Activated T-helper 17 cell treated with anti-CD3 and anti-CD28 coated beads, Interleukin-2, amount 50 U/mL, for 72 hours (primary cell): ENCODE measurements at regions not wholly inside any gene's neighbourhood (a gene's known extent, or its start where the extent isn't known, plus 50 kb on each side); places are given as distances from the start of the nearest gene placed in this dataset.

ENCODE experiments used
- ATAC-seq: fragments of 150-1000 bp; cut with Tn5 transposase; replicated peaks from 2 replicates; pipeline ENCODE4 v1.10.0; 2021; ENCODE audit warnings: mild to moderate bottlenecking, moderate library complexity
- H3K27ac Mint-ChIP-seq: one replicate; pipeline ENCODE4 v1.8.0; 2022; ENCODE audit warnings: mixed read lengths
- H3K27me3 Mint-ChIP-seq: one replicate; pipeline ENCODE4 v1.8.0; 2022; ENCODE audit warnings: mixed read lengths
- H3K36me3 Mint-ChIP-seq: one replicate; pipeline ENCODE4 v1.8.0; 2022; ENCODE audit warnings: low read depth, mild to moderate bottlenecking, mixed read lengths
- H3K4me1 Mint-ChIP-seq: one replicate; pipeline ENCODE4 v1.8.0; 2022; ENCODE audit warnings: mixed read lengths
- H3K4me3 Mint-ChIP-seq: one replicate; pipeline ENCODE4 v1.8.0; 2022; ENCODE audit warnings: mild to moderate bottlenecking, mixed read lengths
- H3K9me3 Mint-ChIP-seq: one replicate; pipeline ENCODE4 v1.8.0; 2022; ENCODE audit warnings: mixed read lengths

DNA sequence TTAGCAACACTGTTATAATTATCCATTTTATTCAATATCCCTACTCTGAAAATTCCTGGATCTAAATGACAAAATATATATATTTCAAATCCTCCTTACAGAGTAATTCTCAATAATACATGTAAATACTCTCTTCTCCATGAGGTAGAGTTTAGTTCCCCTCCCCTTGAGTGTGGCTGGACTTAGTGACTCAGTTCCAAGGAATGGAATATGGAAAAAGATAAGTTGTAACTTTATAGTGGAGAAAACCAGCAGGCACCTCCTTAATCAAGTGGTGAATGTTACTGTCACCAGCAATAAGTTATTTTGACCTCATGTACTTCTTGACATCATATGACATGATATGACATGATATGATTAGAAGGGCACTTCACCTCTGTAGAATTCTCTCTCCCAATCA lies 302.0 kb downstream of the RAB28 start:
- Mint-ChIP-seq H3K4me1 (no peaks in the 10 kb centered on the region), H3K27me3 (no peaks in the 10 kb centered on the region), H3K27ac (no peak overlapping the region), H3K36me3 (no peaks in the 10 kb centered on the region), H3K9me3 (peaks cover 7% of the 10 kb centered on the region), H3K4me3 (no peak overlapping the region)
- ATAC-seq: no peak

- no peak for ATAC-seq
- Mint-ChIP-seq H3K9me3 (peaks cover 4% of the 10 kb centered on the region), H3K4me1 (no peaks in the 10 kb centered on the region), H3K27me3 (no peaks in the 10 kb centered on the region), H3K4me3 (no peak overlapping the region), H3K36me3 (no peaks in the 10 kb centered on the region), H3K27ac (no peak overlapping the region)
These were observed 302.5 kb downstream of the RAB28 start for GRCh38 chr4:13181681-13182080.

GRCh38 chr4:13180701-13181100 lies 303.4 kb downstream of the RAB28 start:
- ATAC-seq: no peak
- Mint-ChIP-seq H3K4me3 (no peak overlapping the region), H3K27ac (no peak overlapping the region), H3K36me3 (no peaks in the 10 kb centered on the region), H3K27me3 (no peaks in the 10 kb centered on the region), H3K9me3 (peaks cover 4% of the 10 kb centered on the region), H3K4me1 (no peaks in the 10 kb centered on the region)

DNA sequence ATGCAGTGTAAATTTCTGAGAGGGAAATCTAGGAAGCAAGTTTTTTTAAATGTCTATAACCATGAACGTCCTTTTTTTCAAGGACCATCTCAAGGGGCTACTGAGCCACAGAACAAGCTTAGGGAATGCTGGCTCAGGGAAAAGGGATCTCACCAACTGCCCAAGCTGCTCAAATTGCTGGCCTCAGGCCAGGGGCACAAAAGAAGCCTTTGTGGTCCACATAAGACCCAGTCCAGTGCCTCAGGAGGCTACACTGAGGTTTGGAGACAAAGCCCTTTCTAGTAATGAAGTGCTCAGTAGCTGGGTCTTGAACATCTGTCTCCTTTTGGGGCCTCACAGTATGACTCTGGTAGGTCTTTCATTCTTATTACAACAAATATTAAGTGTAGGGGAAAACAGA lies 305.5 kb downstream of the RAB28 start:
- H3K4me3 Mint-ChIP-seq: no peak overlapping the region
- no peaks in the 10 kb centered on the region for H3K4me1 Mint-ChIP-seq
- H3K27me3 Mint-ChIP-seq: no peaks in the 10 kb centered on the region
- H3K36me3 Mint-ChIP-seq: no peaks in the 10 kb centered on the region
- ATAC-seq: no peak
- H3K9me3 Mint-ChIP-seq: peaks cover 4% of the 10 kb centered on the region
- no peak overlapping the region for H3K27ac Mint-ChIP-seq

GRCh38 chr4:13176741-13177142 lies 307.4 kb downstream of the RAB28 start:
- Mint-ChIP-seq H3K4me3 (no peak overlapping the region), H3K27ac (no peak overlapping the region), H3K36me3 (no peaks in the 10 kb centered on the region), H3K4me1 (no peaks in the 10 kb centered on the region), H3K9me3 (peaks cover 4% of the 10 kb centered on the region), H3K27me3 (no peaks in the 10 kb centered on the region)
- no peak for ATAC-seq

GRCh38 chr4:13174926-13175325 lies 309.2 kb downstream of the RAB28 start:
- no peak for ATAC-seq
- Mint-ChIP-seq H3K27ac (no peak overlapping the region), H3K36me3 (no peaks in the 10 kb centered on the region), H3K27me3 (no peaks in the 10 kb centered on the region), H3K9me3 (no peaks in the 10 kb centered on the region), H3K4me3 (no peak overlapping the region), H3K4me1 (no peaks in the 10 kb centered on the region)

- no peaks in the 10 kb centered on the region for H3K4me1 Mint-ChIP-seq
- H3K36me3 Mint-ChIP-seq: no peaks in the 10 kb centered on the region
- H3K27me3 Mint-ChIP-seq: no peaks in the 10 kb centered on the region
- no peak overlapping the region for H3K4me3 Mint-ChIP-seq
- ATAC-seq: no peak
- H3K27ac Mint-ChIP-seq: no peak overlapping the region
- no peaks in the 10 kb centered on the region for H3K9me3 Mint-ChIP-seq
These were observed 310.1 kb downstream of the RAB28 start for GRCh38 chr4:13174001-13174400.

DNA sequence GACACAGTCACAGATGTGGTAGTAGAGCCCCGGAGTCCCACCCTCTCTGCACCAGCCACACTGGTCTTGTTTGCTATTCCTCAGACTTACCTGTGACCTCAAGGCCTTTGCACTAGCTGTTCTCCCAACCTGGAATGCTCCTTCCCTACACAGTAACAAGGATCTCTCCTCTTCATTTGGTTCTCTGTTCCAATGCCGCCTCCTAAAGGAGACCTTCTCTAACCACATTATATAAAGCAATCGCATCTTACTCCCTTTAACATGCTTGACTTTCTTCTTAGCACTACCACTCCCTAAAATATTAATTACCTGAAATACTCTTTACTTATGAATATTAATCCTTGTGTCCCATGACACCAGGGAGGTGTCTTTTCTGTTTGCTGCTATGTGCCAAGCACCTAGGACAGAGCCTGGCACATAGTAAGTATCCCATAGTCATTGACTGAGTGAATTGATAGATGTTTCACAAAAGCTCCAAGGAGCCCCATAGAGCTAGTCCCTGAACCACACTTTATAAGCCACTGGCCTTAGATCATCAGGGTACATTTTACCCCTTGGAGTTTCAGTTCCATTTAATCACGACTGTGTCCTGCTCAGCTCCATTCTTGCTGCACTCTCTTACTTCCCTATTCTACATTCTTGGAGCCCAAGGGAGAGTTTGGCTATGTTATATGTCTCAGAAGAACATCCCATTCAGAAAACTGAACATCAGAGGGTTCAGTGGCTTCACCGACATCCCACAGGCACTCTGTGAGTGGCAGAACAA lies 312.7 kb downstream of the RAB28 start:
- no peaks in the 10 kb centered on the region for H3K27me3 Mint-ChIP-seq
- H3K4me1 Mint-ChIP-seq: no peaks in the 10 kb centered on the region
- no peak for ATAC-seq
- H3K27ac Mint-ChIP-seq: no peak overlapping the region
- H3K36me3 Mint-ChIP-seq: no peaks in the 10 kb centered on the region
- H3K9me3 Mint-ChIP-seq: no peaks in the 10 kb centered on the region
- no peak overlapping the region for H3K4me3 Mint-ChIP-seq

GRCh38 chr4:13169731-13170525 lies 314.2 kb downstream of the RAB28 start:
- no peaks in the 10 kb centered on the region for H3K27me3 Mint-ChIP-seq
- H3K4me1 Mint-ChIP-seq: no peaks in the 10 kb centered on the region
- no peak for ATAC-seq
- no peaks in the 10 kb centered on the region for H3K9me3 Mint-ChIP-seq
- no peak overlapping the region for H3K27ac Mint-ChIP-seq
- H3K36me3 Mint-ChIP-seq: no peaks in the 10 kb centered on the region
- H3K4me3 Mint-ChIP-seq: no peak overlapping the region

- no peak for ATAC-seq
- H3K4me1 Mint-ChIP-seq: no peaks in the 10 kb centered on the region
- no peak overlapping the region for H3K4me3 Mint-ChIP-seq
- H3K27ac Mint-ChIP-seq: no peak overlapping the region
- H3K9me3 Mint-ChIP-seq: no peaks in the 10 kb centered on the region
- H3K36me3 Mint-ChIP-seq: no peaks in the 10 kb centered on the region
- H3K27me3 Mint-ChIP-seq: no peaks in the 10 kb centered on the region
These were observed 315.8 kb downstream of the RAB28 start for GRCh38 chr4:13168326-13168725.

- ATAC-seq: no peak
- Mint-ChIP-seq H3K27me3 (no peaks in the 10 kb centered on the region), H3K36me3 (no peaks in the 10 kb centered on the region), H3K9me3 (no peaks in the 10 kb centered on the region), H3K27ac (no peak overlapping the region), H3K4me1 (no peaks in the 10 kb centered on the region), H3K4me3 (no peak overlapping the region)
These were observed 317.9 kb downstream of the RAB28 start for GRCh38 chr4:13166214-13166613.

- Mint-ChIP-seq H3K36me3 (no peaks in the 10 kb centered on the region), H3K27me3 (no peaks in the 10 kb centered on the region), H3K27ac (no peak overlapping the region), H3K9me3 (peaks cover 5% of the 10 kb centered on the region), H3K4me3 (no peak overlapping the region), H3K4me1 (no peaks in the 10 kb centered on the region)
- ATAC-seq: no peak
These were observed 319.3 kb downstream of the RAB28 start for GRCh38 chr4:13164783-13165331.

- no peak for ATAC-seq
- no peak overlapping the region for H3K27ac Mint-ChIP-seq
- no peak overlapping the region for H3K4me3 Mint-ChIP-seq
- no peaks in the 10 kb centered on the region for H3K4me1 Mint-ChIP-seq
- H3K27me3 Mint-ChIP-seq: no peaks in the 10 kb centered on the region
- H3K36me3 Mint-ChIP-seq: no peaks in the 10 kb centered on the region
- peaks cover 11% of the 10 kb centered on the region for H3K9me3 Mint-ChIP-seq
These were observed 321.3 kb downstream of the RAB28 start for GRCh38 chr4:13162886-13163285.

DNA sequence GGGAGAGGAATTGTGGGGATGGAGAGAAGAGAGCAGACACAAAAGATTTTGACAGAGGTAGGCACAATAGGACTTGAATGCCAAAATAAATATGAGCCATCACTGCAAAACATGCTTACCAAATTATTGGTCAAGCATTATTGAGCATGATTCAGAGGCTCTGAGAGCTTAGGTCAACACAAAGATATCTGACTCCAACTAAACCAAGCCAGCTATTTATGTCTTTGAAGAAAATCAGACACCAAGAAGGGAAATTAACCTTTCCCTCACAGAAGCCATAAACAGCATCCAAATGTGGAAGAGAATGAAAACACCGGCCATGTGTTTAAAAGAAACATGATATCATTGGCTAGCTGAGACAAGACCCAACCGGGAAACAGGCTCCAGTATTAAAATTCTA lies 323.2 kb downstream of the RAB28 start:
- peaks cover 11% of the 10 kb centered on the region for H3K9me3 Mint-ChIP-seq
- H3K4me3 Mint-ChIP-seq: no peak overlapping the region
- H3K27ac Mint-ChIP-seq: no peak overlapping the region
- no peaks in the 10 kb centered on the region for H3K4me1 Mint-ChIP-seq
- H3K36me3 Mint-ChIP-seq: no peaks in the 10 kb centered on the region
- no peak for ATAC-seq
- H3K27me3 Mint-ChIP-seq: no peaks in the 10 kb centered on the region

GRCh38 chr4:13159041-13159620 lies 325.0 kb downstream of the RAB28 start:
- Mint-ChIP-seq H3K4me1 (no peaks in the 10 kb centered on the region), H3K27ac (no peak overlapping the region), H3K27me3 (no peaks in the 10 kb centered on the region), H3K36me3 (no peaks in the 10 kb centered on the region), H3K4me3 (no peak overlapping the region), H3K9me3 (peaks cover 15% of the 10 kb centered on the region)
- no peak for ATAC-seq
